GM23338 (cell line): ENCODE measurements at regions not wholly inside any gene's neighbourhood (a gene's known extent, or its start where the extent isn't known, plus 50 kb on each side); places are given as distances from the start of the nearest gene placed in this dataset.

Source experiments
- ATAC-seq: fragments of 200-7000 bp; cut with Tn5 transposase; 3 replicates; pipeline ENCODE4 v1.9.1; 2020
- DNase-seq: peaks from one replicate; pipeline ENCODE4 v3.0.0-alpha.2; 2015; ENCODE audit warnings: low spot score
- H2AFZ ChIP-seq: fragments of 200-600 bp; sonication (generic); 2 replicates; pipeline ENCODE4 v1.8.0; 2016; ENCODE audit warnings: antibody characterized with exemption, mild to moderate bottlenecking, moderate library complexity
- H3F3A ChIP-seq: fragments of 200-600 bp; sonication (generic); replicated peaks from 2 replicates; pipeline ENCODE4 v1.8.0; 2017; ENCODE audit warnings: antibody characterized with exemption, mixed run types, low read depth
- H3K27ac ChIP-seq: fragments of 200-600 bp; sonication (generic); 2 replicates; pipeline ENCODE4 v1.6.1; 2016; ENCODE audit warnings: low read depth
- H3K27me3 ChIP-seq: fragments of 200-600 bp; sonication (generic); 2 replicates; pipeline ENCODE4 v1.8.0; 2016; ENCODE audit warnings: mild to moderate bottlenecking, mixed run types, moderate library complexity; ENCODE audit not compliant: insufficient read depth
- H3K36me3 ChIP-seq: fragments of 200-600 bp; sonication (generic); 2 replicates; pipeline ENCODE4 v1.8.0; 2016; ENCODE audit warnings: mild to moderate bottlenecking; ENCODE audit not compliant: insufficient read depth
- H3K4me1 ChIP-seq: fragments of 200-600 bp; sonication (generic); 2 replicates; pipeline ENCODE4 v1.8.0; 2016; ENCODE audit warnings: mild to moderate bottlenecking, moderate library complexity; ENCODE audit not compliant: insufficient read depth
- H3K4me2 ChIP-seq: fragments of 200-600 bp; sonication (generic); 2 replicates; pipeline ENCODE4 v1.7.1; 2017; ENCODE audit warnings: mixed run types
- H3K4me3 ChIP-seq: fragments of 200-600 bp; sonication (generic); 2 replicates; pipeline ENCODE4 v1.6.1; 2016; ENCODE audit warnings: mixed run types
- H3K79me2 ChIP-seq: fragments of 200-600 bp; sonication (generic); replicated peaks from 2 replicates; pipeline ENCODE4 v1.8.0; 2017; ENCODE audit warnings: mild to moderate bottlenecking; ENCODE audit not compliant: insufficient read depth
- H3K9me2 ChIP-seq: fragments of 200-600 bp; sonication (generic); 2 replicates; pipeline ENCODE4 v1.8.0; 2017; ENCODE audit not compliant: insufficient read depth
- H4K20me1 ChIP-seq: fragments of 200-600 bp; sonication (generic); replicated peaks from 2 replicates; pipeline ENCODE4 v1.8.0; 2017; ENCODE audit warnings: mild to moderate bottlenecking; ENCODE audit not compliant: insufficient read depth
- H3K27ac Mint-ChIP-seq: 2 replicates; pipeline ENCODE4 v1.8.0; 2020; ENCODE audit warnings: inconsistent platforms, mild to moderate bottlenecking, moderate library complexity, mixed read lengths
- H3K27me3 Mint-ChIP-seq: 3 replicates; pipeline ENCODE4 v1.8.0; 2022; ENCODE audit warnings: low read depth, mild to moderate bottlenecking, moderate library complexity, mixed read lengths, inconsistent platforms; ENCODE audit not compliant: insufficient read depth, poor library complexity
- H3K36me3 Mint-ChIP-seq: 3 replicates; pipeline ENCODE4 v1.8.0; 2021; ENCODE audit warnings: low read depth, mild to moderate bottlenecking, inconsistent platforms, moderate library complexity, mixed read lengths
- H3K4me1 Mint-ChIP-seq: 3 replicates; pipeline ENCODE4 v1.8.0; 2020; ENCODE audit warnings: mild to moderate bottlenecking, inconsistent platforms, mixed read lengths
- H3K4me3 Mint-ChIP-seq: 3 replicates; pipeline ENCODE4 v1.8.0; 2021; ENCODE audit warnings: moderate library complexity, mild to moderate bottlenecking, inconsistent platforms, mixed read lengths
- H3K9me3 Mint-ChIP-seq: 3 replicates; pipeline ENCODE4 v1.8.0; 2020; ENCODE audit warnings: moderate library complexity, mild to moderate bottlenecking, inconsistent platforms, mixed read lengths
- CREB1 ChIP-seq: fragments of 250-450 bp; sonication (Bioruptor Pico); IDR thresholded peaks from 2 replicates; pipeline ENCODE4 v1.5.0; 2020; ENCODE audit warnings: low read depth, mild to moderate bottlenecking, moderate library complexity
- CTCF ChIP-seq, 2 experiments: fragments of 200-600 bp in 1 of 2; sonication (generic) in 1 of 2; conservative IDR thresholded peaks; 2 replicates each; pipeline versions ENCODE4 v1.5.1 to v1.6.1; 2016 to 2017; ENCODE audit warnings: antibody characterized with exemption in 2 of 2, low read depth in 2 of 2, mild to moderate bottlenecking in 2 of 2, moderate library complexity in 1 of 2
- ETS1 ChIP-seq: IDR thresholded peaks from 2 replicates; pipeline ENCODE4 v1.6.1; 2016; ENCODE audit warnings: antibody characterized with exemption
- EZH2 ChIP-seq: fragments of 200-600 bp; sonication (generic); IDR thresholded peaks from one replicate; pipeline ENCODE4 v1.8.0; 2017; ENCODE audit warnings: antibody characterized with exemption, mild to moderate bottlenecking, low read depth; ENCODE audit not compliant: unreplicated experiment
- EZH2phosphoT487 ChIP-seq: fragments of 200-600 bp; sonication (generic); IDR thresholded peaks from one replicate; pipeline ENCODE4 v1.8.1; 2018; ENCODE audit warnings: antibody characterized with exemption; ENCODE audit not compliant: unreplicated experiment
- JUNB ChIP-seq: IDR thresholded peaks from one replicate; pipeline ENCODE4 v1.6.1; 2016; ENCODE audit warnings: antibody characterized with exemption; ENCODE audit not compliant: unreplicated experiment
- NANOG ChIP-seq: IDR thresholded peaks from 2 replicates; pipeline ENCODE4 v1.6.1; 2016; ENCODE audit warnings: antibody characterized with exemption, borderline replicate concordance
- POLR2AphosphoS5 ChIP-seq: IDR thresholded peaks from 2 replicates; pipeline ENCODE4 v1.6.1; 2016; ENCODE audit warnings: antibody characterized with exemption, low read depth
- REST ChIP-seq: IDR thresholded peaks from one replicate; pipeline ENCODE4 v1.6.1; 2018; ENCODE audit warnings: antibody characterized with exemption; ENCODE audit not compliant: unreplicated experiment
- STAT1 ChIP-seq: IDR thresholded peaks from one replicate; pipeline ENCODE4 v1.6.1; 2016; ENCODE audit warnings: antibody characterized with exemption; ENCODE audit not compliant: unreplicated experiment
- ZNF114 ChIP-seq: fragments of 250-450 bp; sonication (Bioruptor Pico); IDR thresholded peaks from 2 replicates; pipeline ENCODE4 v1.5.0; 2020; ENCODE audit warnings: mild to moderate bottlenecking, moderate library complexity
- ZNF331 ChIP-seq: fragments of 250-450 bp; sonication (Bioruptor Pico); IDR thresholded peaks from 2 replicates; pipeline ENCODE4 v1.5.0; 2020; ENCODE audit warnings: low read depth, mild to moderate bottlenecking, moderate library complexity
- ZNF462 ChIP-seq: fragments of 250-450 bp; sonication (Bioruptor Pico); IDR thresholded peaks from 2 replicates; pipeline ENCODE4 v1.5.0; 2020; ENCODE audit warnings: mild to moderate bottlenecking, moderate library complexity

- H4K20me1 ChIP-seq: no peaks in the 10 kb centered on the region
- H3K36me3 Mint-ChIP-seq: 0 out of 3 replicates have a peak, but pooled peaks cover 5% of the 10 kb centered on the region
Observed at GRCh38 chr20:20941468-20941889, 164.7 kb downstream of the LINC00237 start.

More at GRCh38 chr20:20941468-20941889, 164.7 kb downstream of the LINC00237 start:
- Mint-ChIP-seq H3K4me1 (no peaks in the 10 kb centered on the region), H3K9me3 (peaks cover 11% of the 10 kb centered on the region), H3K27ac (no peak overlapping the region), H3K27me3 (peaks cover 8% of the 10 kb centered on the region), H3K4me3 (no peak overlapping the region)
- DNase-seq: no peak
- peaks cover 5% of the 10 kb centered on the region; the same call in 1 of the 2 replicates for H3K9me2 ChIP-seq
- TF ChIP-seq EZH2phosphoT487 (no peak), ZNF114 (CRISPR knock-in tag) (no peak), NANOG (no peak), POLR2AphosphoS5 (no peak), STAT1 (no peak), JUNB (no peak), CTCF (conservative IDR thresholded peaks at IDR 0.05; ENCODE audit: low read depth in 2 of 2) (no peak), EZH2 (no peak), REST (no peak), ZNF331 (CRISPR knock-in tag) (no peak), ZNF462 (no peak), CREB1 (no peak), ETS1 (no peak)
- H3K36me3 ChIP-seq: no peaks in the 10 kb centered on the region
- H2AFZ ChIP-seq: no peak overlapping the region
- H3F3A ChIP-seq: no peaks in the 10 kb centered on the region
- no peak for ATAC-seq
- H3K4me1 ChIP-seq: no peaks in the 10 kb centered on the region
- no peak overlapping the region for H3K4me2 ChIP-seq
- H3K27ac ChIP-seq: no peak overlapping the region
- no peaks in the 10 kb centered on the region for H3K27me3 ChIP-seq
- no peak overlapping the region for H3K4me3 ChIP-seq
- H3K79me2 ChIP-seq: no peaks in the 10 kb centered on the region
